ENCODE measurements at regions not wholly inside any gene's neighbourhood (a gene's known extent, or its start where the extent isn't known, plus 50 kb on each side); places are given as distances from the start of the nearest gene placed in this dataset.

DNA sequence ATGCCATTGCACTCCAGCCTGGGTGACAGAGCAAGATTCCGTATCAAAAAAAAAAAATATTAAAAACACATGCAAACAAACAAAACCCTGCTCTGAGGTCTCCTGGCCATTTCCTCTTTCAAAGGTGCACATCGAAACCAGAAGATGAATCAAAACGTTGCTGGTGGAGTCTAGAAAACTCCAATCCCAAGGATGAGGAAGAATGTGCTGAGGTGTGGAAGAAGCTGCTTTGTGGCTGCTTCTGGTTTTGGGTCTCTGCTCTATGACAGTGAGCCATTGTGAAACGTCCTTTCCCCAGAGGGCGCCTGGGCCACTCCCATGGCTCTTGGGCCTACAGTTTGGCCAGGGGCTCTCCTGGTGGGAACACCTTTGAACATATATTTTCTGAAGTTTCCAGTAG, 112.6 kb downstream of the IRF8 start:
- intact Hi-C loops (cut with DNase I) = no loop called here
- DNase-seq = no peak
- no peak for ATAC-seq

DNA sequence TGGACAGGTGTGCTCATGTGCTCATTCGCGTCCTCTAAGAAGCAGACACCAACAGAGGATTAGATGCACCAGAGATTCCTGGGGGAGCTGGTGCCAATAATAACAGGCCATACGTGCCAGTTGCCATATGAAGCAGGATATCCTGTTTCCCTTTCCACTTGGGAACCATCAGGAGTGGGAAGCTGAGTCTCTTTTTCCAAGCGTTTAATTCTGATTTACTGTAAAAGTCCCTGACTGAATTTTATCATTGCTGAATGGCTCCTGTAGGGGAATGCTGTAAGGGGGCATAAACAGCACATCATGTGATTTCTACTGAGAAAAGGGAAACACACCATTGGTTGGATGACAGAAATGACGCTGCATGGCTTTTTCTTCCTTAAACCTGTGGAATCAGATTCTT, 113.3 kb downstream of the IRF8 start:
- intact Hi-C loops (cut with DNase I) = no loop called here
- no peak for ATAC-seq

DNA sequence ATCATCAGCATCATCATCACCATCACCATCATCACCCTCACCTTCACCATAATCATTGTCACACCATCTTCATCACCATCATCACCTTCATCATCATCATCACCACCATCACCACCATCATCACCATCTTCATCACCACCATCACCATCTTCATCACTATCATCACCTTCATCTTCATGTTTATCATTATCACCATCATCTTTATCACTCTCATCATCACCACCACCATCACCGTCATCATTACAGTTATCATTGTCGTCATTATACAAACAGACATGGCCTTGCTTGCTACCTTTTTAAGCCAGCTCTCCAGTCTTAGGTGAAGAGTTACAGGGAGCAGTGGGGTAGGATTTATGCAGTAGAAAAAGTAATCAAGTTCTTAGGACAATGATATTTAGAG, 114.9 kb downstream of the IRF8 start:
- intact Hi-C loops (cut with DNase I) = loop anchor here in 1 of 2 donors (2.0 kb wide), 1 partner anchor 193 kb away; no protein-coding TSS in a partner anchor

More for the DNA sequence above, 113.3 kb downstream of the IRF8 start:
- no peak for DNase-seq

DNA sequence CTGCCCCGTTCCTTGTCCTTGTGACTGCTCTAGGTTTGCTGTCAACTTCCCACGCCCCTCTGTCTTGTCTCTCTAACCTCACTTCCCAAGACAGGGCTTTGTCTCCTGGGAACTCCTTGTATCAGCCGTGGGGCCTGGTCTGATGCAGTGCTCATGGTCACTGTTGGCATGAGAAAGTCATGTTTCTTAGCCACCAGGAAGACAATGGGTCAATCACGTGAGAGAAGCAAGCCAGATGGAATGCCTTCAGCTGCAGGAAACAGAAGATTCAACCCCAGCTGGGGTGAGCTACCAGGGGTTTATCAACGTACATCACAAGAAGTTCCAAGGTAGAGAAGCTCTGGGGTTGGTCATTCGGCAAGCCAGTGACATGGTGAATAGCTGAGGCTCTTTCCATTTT, 116.6 kb downstream of the IRF8 start:
- DNase-seq = no peak
- ATAC-seq = no peak
- intact Hi-C loops (cut with DNase I) = loop anchor here (1.0 to 2.0 kb wide), 2 partner anchors 194 to 195 kb away; no protein-coding TSS in a partner anchor

More for the DNA sequence above, 114.9 kb downstream of the IRF8 start:
- DNase-seq = no peak
- ATAC-seq = no peak

DNA sequence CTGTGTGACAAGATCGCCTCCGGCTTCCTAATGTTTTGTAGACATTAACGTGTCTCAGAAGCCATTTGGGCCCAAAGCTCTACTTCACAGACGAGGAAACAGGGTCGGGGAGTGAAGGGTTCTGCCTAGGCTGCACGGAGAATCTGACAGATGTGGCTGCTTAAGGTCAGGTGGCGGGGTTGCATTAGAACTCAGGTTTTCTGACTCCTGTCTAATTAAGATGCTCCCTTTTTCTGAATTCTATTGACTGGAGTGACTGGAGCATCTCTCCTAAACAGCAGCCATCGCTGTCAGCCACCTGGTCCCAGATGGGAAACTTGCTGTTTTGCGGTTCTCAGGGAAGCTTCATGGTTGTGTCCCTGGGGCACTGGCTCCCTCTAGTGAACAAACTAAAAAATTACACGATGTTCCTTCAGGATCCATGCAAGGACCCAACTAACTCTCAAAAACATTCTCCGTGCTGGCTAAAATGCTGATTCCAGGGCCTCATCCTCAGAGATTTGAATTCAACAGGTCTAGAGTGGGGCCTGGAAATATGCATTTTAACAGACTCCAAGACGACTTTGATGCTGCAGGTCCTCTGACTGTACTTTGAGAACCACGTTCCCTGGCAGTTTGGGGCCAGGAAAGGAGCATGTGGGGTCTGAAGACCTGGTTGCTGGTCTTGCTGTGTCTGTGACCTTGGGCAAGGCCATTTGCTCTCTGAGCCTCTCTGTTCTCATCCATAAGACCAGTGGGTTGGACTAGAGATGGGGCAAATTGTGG, 117.4 kb downstream of the IRF8 start:
- intact Hi-C loops (cut with DNase I) = loop anchor here in 1 of 2 donors (1.0 kb wide), 1 partner anchor 195 kb away; no protein-coding TSS in a partner anchor
- ATAC-seq (peak; percentile 37 to 61), DNase-seq (no peak)

DNA sequence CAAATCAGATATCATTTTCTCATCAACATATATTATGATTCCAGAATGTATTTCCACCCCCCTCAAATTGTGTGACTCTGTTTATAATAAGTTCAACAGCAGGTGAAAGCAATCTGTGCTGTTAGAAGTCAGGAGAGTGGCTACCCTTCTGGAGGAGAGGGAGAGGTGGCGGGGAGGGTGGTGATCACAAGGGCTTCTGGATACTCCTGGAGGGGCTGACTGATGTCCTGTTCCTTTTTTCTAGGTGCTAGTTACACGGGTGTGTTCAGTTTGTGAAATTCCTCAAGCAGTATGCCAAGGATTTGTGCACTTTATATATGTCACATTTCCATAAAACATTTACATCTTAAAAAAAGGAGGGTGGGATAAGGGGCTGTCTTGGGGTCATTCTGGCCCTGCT, 119.1 kb downstream of the IRF8 start:
- intact Hi-C loops (cut with DNase I) = no loop called here
- no peak for DNase-seq
- ATAC-seq = peak in 1 of 2 donors; percentile 34

DNA sequence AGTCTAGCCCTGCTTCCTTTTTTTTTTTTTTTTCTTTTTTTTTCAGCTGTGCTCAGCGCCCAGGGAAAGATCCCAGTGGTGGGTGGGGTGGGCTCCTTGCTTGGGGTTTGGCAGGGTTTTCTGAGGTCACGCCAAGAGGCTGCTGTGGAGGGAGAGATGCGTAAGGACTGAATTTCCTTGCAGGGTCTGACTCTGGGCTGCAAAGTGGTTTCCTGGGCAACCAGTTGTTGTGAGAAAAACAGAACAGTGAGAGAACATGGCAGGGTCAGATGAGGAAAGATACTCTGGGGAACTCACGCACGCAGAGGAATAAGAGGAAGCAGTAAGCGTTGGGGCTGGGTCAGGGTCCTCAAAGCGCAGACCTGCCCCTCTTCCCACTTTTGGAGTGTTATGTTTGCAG, 119.5 kb downstream of the IRF8 start:
- intact Hi-C loops (cut with DNase I) = no loop called here
- ATAC-seq = peak; percentile 38 to 87
- peak; percentile 53 for DNase-seq

DNA sequence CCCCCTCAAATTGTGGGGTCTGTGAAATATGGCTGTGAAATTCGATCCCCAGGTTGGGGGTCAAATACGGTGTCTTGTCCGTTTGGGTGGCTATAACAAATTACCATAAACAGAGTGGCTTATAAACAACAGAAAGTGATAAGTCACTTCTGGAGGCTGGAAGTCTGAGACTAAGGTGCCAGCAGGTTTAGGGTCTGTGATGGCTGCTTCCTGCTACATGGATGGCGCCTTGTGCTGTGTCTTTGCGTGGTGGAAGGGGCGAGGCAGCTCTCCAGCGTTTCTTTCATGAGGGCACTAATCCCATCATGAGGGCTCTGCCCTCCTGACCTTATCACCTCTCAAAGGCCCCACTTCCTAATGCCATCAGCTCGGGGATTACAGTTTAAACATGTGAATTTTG, 120.0 kb downstream of the IRF8 start:
- ATAC-seq (no peak), DNase-seq (no peak)
- intact Hi-C loops (cut with DNase I) = no loop called here

DNA sequence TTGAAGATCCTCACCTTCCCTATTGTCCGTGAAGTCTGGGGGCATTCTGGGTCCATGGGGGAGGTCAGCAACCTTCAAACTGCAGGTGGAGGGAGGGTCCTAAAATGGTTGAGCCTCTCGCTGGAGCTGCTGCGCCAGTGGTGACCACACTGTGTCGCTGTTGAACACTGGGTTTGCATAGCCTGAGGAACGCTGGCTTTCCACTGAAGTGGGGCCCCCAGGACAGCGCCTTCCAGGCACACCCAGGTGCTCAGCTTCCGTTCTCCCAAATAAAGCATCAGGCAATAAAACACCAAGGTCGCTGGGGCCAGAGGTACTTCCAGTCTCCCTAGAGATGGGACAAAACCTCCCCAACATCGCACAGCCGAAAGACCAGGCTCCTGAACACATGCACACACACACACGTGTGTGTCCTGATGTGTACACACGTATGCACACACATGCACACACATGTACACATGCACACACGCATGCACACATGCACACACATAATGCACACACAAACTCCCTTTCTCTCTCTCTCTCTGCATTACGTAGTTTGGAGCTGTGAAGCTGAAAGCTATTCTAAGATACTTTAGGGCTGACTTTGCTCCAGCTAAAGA, 120.6 kb downstream of the IRF8 start:
- intact Hi-C loops (cut with DNase I) = no loop called here
- DNase-seq (no peak), ATAC-seq (no peak)

DNA sequence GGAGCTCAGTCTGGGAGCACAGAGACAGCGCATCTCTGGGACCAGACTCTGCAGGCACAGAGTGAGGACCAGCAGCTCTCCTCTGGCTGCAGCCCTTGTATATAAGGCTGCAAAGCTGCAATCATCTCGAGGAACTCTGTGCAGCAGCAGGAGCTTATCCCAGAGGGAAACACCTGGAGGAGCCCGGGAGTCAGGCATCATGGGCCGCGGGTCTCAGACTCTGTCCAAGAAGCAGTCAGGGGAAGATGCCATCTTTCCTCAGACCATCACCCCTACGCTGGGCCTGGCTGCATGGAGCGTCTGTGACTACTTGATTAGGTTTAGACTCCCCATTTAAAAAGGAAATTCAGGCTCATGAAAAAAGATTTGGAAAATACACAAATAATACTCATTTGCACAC, 122.0 kb downstream of the IRF8 start:
- DNase-seq (no peak), ATAC-seq (no peak)
- intact Hi-C loops (cut with DNase I) = no loop called here

DNA sequence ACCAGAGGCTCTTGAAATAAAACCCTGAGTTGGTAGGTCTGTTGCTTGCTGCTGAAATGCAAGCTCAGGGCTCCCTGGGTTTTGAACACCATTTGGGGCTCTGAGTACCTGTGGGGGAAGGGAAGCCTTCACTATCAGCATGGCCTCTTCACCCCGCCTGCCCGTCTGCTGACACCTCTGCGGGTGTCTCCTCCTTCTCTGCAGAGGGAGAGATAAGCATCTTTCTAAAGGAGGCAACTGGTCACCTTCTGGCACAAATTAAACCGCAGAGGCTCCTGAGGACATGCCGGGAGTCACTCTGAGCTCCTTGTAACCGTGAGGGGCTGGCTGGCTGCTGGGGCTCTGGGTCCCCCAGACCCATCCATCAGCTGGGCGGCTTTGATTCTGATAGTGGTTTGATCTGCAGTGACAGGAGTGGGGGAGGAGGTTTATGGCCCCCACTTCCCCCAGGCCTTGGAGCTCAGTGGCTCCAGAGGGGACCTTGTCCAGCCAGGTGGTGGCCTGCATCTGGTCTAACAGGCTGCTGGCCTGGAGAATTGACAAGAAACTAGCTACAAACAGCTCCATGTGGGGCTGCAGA, 123.5 kb downstream of the IRF8 start:
- no peak for DNase-seq
- ATAC-seq = no peak

DNA sequence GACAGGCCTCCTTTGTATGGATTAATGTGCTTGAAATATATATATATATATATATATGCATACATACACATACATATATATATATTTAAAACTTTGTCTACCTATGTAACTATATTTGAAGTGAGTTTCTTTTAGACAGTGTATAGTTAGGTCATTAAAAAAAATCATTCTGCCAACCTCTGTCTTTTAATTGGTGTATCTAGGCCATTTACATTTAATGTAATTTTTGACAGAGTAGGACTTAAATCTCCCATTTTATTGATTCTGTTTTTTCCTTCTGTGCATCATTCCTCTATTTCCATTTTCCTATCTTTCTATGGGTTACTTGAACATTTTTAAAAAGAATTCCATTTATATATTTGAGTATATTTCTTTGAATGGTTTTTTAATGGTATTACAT, 125.2 kb downstream of the IRF8 start:
- DNase-seq = no peak
- ATAC-seq = no peak
- intact Hi-C loops (cut with DNase I) = no loop called here

More for the DNA sequence above, 123.5 kb downstream of the IRF8 start:
- intact Hi-C loops (cut with DNase I) = no loop called here

DNA sequence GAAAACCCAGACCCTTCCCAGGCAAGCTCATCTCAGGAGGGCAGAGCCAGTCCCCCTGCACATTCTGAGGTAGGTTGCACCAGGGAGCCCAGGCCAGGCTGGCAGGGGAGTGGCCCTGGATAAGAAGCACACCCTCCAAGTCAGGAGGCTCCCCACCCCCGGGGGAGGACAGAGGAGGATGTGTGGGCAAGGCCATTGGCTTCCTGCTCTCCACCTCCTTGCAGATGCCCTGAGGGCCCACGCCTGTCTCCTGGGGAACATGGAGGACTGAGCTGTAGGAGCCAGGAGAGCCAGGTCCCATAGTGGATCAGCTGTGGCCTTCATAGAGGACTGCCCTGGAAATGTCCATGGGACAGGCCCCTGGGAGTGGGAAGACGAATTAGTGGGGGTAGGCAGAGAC, 126.7 kb downstream of the IRF8 start:
- no peak for DNase-seq
- ATAC-seq = no peak
- intact Hi-C loops (cut with DNase I) = no loop called here

DNA sequence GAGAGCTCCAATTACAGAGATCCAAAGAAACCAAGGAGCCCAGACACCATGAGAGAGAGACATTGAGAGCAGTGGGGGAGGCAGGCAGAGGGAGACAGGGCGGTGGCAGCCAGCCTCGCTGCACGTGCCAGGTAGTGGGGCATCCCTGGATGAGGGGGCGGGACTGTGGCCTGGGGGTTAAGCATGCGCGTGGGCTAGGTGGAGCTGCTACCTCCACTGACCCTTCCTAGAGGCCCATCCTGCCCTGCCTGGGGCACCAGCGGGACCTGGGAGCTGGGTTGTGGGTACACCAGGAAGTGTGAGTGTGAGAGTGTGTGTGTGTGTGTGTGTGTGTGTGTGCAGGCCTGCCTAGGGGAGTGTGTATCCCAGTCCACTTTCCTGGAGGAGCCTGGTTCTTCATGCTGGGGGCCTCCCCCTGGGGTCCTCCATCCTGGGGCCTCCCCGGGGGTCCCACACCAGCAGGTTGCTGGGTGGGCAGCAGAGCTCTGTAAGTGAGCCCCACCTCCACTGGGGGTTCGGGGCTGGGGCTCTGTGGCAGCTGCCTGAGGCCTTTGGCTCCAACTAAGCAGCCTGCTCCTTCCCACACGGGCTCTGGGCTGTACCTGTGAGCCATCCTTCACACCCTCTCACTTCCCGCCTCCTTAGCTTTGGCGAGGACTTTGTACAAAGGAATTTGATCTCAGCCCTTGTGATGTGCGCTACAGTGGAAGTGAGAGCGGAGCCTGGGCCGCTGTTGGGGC, 127.4 kb downstream of the IRF8 start:
- no peak for ATAC-seq
- intact Hi-C loops (cut with DNase I) = no loop called here
- no peak for DNase-seq

DNA sequence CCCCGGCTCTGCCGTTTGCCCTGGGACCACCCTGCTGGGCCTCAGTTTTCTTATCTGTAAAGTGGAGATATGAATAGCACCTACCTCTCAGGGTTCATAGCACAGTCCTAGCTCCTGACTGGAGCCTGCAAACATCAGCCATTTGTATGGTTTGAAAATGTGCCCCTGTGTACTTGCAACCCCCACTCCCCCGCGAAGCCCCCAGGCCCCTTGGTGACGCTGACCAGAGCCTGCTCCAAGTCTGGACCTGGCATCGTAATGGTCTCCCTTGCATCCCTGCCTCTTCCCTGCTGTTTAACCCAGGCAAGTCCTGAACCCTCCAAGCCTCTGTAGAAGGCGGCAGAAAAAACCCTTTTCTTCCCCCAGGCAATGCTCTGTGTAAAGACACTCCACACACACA, 128.0 kb downstream of the IRF8 start:
- ATAC-seq (no peak), DNase-seq (no peak)
- intact Hi-C loops (cut with DNase I) = no loop called here

DNA sequence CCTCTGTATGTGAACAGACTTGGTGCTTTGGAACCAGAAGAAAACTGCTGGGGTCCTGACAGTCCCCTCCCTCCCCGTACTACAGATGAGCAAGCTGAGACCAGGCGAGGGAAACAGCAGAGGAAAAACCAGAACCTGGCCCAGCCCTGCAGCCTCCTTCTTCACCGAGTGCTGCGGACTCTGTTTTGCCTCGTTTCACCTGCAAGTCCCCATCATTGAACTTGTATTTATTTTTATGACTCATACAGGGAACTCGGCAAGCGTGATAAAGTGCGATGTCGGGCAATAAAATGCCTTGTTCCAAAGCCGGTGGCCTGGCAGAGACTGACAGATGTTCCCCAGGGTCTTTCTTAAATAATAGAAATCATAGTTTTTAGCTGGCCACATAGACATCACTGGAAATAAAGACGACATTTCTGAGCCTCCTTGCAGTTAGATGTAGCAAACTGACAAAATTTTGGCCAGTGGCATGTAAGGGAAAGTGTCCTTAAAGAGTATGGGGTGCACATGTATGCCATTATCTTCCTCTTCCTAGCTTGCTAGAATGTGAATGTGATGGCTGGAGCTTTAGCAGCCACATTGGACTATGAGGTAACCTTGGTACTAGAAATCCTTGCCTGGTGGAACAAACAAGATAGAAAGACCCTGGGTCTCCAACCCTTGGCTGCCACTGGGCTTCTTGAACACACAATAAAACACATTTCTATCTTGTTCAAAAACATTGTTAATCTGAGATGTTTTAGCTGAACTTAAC, 128.6 kb downstream of the IRF8 start:
- no peak for DNase-seq
- intact Hi-C loops (cut with DNase I) = no loop called here
- ATAC-seq = no peak

DNA sequence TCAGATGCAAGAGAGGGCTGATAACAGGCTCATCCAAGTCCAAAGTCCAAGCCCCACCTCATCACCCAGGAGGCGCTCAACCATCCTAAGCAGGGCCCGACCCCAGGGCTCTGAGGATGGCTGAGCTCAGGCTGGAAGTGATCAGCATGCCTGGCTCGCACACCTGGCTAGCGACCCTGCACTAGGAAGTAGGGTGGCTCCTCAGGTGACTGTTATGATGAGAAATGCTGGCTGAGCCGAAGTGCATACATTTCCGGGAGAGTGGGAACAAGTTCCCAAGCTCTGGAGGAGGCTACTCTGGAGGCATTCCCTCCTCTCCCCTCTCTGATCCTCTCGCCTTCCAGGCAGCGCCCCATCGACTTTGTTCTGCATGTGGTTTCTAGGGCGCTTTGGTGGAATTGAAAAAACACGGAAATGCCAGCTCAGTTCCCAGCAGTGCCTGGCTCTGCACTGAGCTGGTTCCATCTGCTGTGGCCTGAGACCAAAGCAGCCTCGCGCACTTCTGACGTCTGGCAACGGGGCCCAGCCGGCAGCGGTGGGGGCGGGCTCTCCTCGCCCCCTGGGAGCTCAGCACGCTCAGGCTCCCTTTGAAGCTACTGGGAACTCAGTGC, 130.3 kb downstream of the IRF8 start:
- peak; percentile 64 to 71 for ATAC-seq
- peak; percentile 40 for DNase-seq
- intact Hi-C loops (cut with DNase I) = no loop called here

DNA sequence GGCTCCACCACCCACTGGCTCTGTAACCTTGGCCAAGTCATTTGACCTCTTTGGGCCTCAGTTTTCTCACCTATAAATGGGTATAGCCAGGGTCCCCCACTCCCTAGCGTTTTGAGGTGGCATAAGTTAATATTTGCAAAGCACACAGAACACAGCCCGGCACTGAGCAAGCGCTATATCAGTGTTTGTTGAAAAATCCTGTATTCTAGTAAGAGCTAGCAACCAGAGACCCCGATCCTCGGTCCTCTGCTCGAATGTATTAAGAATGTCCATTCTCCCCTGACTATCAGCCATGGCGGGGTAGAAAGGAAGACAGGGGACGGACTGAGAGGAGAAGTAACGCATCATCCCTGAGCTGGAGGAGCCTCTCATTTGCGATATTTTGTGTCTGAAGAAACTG, 131.2 kb downstream of the IRF8 start:
- DNase-seq (no peak), ATAC-seq (no peak)
- intact Hi-C loops (cut with DNase I) = no loop called here
